Fibroblast of upper back skin (primary cell): ENCODE measurements at regions not wholly inside any gene's neighbourhood (a gene's known extent, or its start where the extent isn't known, plus 50 kb on each side); places are given as distances from the start of the nearest gene placed in this dataset.

Experiments
- DNase-seq: peaks from one replicate; pipeline ENCODE4 v3.0.0-alpha.2; 2013

GRCh38 chr5:2326601-2327000 lies 424.9 kb downstream of the IRX2 start:
- no peak for DNase-seq

DNA sequence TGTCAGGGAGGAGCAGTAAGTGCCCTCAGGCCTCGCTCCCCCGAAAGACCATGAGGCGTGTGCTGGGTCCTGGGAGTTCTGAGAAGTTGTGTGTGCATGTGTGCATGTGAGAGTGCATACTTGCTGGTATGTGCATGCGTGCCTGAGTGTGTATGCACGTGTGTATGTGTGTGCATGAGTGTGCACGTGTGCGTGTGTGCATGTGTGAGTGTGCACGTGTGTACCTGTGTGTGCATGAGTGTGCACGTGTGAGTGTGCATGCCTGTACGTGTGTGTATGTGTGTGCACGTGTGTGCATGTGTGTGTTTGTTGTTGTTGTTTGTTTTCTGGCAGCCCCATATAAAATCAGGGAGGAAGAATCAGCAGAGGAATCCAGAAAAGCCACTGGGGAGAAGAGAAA lies 426.7 kb downstream of the IRX2 start:
- no peak for DNase-seq

DNA sequence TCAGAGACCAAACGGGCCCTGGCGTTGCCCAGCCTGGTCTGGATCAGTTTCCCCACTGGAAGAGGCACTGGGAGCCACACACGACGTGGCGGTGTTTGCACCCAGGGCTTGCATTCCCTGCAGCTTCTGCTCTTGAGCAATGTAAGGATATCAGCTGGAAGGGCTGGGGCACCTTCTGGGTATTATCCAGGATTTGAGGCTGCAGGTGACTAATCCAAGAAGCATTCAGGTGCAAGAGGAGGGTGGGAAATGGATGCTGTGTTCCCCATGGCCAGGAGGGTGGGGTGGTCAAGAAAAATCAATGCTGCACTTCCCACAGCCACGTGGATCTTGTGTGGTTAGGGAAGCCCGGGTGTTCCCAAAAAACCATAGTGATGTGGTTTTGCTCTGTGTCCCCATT lies 430.9 kb downstream of the IRX2 start:
- no peak for DNase-seq

DNA sequence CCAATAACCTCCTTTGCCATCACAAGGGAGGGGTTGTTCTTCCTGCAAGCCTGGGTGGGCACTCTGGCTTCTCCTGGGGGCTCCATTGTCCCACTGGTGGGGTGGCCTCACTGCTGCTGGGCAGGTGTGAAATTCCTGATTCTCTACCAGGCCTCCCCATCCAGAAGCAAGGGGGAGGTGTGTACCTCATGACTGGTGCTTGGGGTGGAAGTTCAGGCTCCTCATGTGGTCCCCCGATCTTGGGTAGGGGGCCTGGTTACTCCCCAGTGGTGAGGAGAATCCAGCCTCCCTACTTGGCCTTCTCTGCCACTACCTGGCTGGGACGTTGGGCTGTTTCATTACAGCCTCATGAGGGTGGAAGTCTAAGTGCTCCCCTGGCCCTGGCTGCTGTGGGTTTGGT lies 433.9 kb downstream of the IRX2 start:
- no peak for DNase-seq

DNA sequence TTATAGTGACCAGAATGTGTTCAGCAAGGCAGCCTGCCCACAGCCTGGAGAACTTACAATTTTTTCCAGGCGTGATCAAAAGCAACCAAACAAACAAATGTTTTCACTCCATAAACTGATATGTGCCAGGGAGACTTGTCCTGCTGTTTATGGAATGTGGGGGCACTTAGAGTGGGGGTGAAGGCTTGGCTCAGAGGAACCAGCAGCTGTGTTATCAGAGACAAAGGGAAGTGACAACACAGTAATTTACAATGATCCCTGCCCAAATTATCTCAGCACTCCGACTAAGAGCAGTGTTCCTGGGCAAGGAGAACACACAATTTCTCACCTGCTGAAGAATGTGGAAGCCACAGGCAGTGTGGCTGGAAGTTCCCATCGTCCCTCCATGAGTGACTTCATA lies 429.1 kb upstream of the IRX4 start:
- no peak for DNase-seq

- no peak for DNase-seq
These were observed 428.2 kb upstream of the IRX4 start for GRCh38 chr5:2310946-2311345.

DNA sequence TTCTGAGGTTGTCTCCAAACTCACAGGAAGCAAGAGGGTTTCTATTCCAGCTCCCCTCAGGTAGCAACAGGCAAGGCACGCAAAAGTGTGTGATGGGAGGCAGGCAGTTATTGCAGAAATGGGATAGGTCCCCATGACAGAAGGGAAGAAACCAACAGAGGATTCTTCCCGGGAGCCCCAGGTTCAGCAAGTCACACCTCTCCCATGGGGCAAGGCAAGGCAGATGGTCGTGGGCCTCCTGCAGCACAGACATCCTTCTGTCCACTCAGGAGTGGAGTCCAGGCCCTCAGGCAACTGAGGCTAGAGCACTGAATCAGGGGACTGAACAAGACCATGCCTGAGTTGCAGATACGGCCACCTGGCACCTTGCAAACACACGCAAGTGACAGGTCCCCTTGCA lies 424.9 kb upstream of the IRX4 start:
- no peak for DNase-seq

GRCh38 chr5:2306711-2307110 lies 424.0 kb upstream of the IRX4 start:
- DNase-seq = no peak

GRCh38 chr5:2303431-2304100 lies 420.8 kb upstream of the IRX4 start:
- DNase-seq = no peak

DNA sequence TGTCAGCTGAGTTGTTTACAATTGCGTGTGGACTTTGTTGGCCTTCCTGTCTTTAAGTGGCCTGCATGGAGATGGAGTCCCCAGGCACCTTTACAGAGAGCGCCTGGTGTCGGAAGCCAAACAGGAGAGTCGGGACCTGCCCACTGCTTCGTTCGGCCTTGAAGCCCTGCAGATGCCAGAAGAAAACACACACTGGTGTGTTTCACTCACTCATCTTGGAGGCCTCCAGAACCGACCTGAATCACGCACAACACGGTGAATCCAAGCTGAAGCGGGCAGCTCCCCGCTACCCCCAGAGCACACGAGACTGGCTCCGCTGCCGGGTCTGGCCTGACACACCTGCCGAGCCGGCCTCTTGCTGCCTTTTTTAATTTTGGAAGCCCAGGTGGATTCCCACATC lies 419.4 kb upstream of the IRX4 start:
- DNase-seq = no peak

DNA sequence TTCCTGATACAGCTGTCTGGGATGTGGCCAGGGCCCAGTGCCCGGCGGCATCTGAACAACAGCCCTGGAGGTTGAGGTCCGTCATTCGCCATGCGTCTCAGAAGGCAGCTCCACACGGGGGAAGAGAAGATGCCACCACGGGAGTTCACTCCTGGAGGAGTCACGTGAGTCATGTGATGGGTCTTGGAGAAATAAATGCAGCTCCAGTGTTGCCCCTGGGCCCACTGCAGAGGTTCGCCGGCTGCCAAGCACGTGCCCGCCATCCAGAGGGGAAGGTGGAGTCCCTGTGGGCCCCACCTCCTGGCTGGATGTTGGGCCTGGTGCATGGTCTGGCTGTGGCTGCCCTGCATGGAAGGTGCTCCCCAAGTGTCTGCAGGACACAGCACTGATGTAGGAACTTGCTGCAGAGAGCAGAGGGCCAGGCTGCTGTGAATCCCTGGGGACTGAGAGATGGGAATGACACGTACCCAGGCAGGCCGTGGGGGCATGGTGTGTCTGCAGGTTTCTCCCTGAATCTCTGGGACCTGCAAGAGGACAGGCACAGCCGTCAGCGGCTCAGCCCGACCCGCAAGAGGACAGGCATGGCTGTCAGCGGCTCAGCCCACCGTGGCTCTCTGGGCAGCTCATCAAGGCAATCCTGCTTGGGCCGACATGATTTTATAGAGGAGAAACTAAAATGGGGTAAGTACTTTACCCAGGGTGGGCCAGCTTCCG lies 418.3 kb upstream of the IRX4 start:
- no peak for DNase-seq

DNA sequence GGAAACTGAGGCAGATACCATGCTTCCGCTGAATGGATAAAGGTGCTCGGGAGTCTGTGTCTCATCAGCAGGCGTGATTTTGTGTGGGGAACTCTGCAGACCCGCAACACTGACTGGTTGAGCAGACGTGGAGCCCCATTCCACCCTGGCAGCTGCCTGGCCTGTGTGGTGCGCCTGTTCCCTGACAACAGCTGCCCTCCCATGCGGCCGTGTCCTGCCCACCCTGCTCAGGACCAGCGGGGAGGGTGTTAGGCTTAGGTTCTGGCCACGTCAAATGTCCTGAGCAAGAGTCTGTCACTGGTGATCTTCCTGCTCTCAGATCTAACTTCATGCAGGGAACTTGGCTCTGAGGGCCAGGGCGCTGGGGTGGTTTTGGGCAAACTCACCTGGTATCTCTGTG lies 417.7 kb upstream of the IRX4 start:
- no peak for DNase-seq

DNA sequence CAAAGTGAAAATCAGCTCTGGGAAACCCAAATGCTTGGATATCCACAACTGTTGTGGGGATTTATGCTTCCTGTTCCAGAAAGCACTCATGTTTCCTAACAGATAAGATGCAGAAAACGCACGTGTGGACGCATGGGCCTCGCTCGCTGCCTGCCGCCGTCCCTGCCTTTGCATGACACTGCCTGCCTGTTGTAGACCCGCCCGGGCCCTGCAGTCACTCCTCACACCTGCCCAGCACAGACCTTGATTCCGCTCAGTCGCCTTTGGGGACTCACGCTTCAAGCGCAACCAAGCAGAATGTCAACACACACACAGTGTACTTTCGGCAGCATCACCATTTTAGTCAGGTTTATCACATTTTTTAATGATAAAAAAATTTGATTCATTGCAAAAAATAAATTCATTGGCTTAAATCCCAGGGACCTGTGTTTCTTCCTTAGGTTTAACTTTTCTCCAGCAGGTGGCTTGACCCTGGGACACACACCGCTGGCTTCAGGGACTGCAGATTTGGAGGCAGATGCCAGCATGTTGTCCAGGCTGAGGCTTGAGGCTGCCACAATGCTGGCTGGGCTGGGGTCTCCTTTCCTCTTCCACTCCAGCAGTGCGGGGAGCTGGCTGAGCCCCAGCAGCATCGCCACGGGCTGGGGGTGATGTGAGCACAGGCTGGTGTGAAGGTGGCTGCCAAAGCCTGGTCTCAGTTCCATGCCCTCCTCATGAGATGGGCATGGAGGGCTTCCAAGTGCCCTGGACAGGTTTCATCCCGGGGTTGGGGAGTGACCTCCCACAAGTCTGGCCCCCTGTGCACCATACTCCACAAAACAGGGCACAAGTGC lies 416.9 kb upstream of the IRX4 start:
- DNase-seq = no peak

DNA sequence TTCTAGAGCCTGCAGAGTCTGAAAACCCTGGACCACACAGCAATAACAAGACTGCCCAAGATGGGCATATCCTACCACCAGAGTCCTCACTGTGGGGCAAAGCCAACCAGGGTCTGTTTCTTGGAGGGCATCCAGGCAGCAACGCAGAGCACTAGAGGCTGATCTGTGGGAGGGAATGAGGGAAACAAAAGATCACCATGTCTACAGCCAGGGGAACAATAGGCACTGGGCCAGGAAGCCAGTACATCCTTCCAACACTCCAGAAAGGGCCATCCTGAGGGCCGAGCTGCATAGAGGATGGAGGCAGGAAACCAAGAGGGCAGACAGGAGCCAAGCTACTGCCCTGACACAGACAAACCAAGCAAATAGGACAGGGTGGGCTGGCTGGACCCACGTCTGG lies 416.1 kb upstream of the IRX4 start:
- DNase-seq = no peak

DNA sequence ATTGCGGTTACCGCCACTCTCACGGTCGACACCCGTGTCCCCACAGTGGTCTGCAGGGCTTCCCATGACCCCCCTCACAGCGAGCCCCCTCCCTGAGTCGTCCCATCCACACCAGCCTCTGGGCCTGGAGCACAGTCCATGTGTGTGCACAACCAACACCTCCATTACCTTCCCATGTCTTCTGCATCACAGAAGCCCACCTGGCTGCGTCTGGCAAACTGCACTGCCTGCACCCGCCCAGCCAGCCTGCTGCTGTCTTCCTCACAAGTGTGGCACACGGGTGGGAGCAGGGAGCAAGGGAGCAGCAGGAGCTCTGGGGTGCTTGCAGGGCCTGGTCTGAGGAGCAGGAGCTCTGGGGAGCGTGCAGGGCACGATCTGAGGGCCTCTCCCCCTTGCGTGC lies 415.3 kb upstream of the IRX4 start:
- DNase-seq = no peak

GRCh38 chr5:2295476-2295875 lies 412.8 kb upstream of the IRX4 start:
- no peak for DNase-seq

GRCh38 chr5:2293906-2294305 lies 411.2 kb upstream of the IRX4 start:
- no peak for DNase-seq

DNA sequence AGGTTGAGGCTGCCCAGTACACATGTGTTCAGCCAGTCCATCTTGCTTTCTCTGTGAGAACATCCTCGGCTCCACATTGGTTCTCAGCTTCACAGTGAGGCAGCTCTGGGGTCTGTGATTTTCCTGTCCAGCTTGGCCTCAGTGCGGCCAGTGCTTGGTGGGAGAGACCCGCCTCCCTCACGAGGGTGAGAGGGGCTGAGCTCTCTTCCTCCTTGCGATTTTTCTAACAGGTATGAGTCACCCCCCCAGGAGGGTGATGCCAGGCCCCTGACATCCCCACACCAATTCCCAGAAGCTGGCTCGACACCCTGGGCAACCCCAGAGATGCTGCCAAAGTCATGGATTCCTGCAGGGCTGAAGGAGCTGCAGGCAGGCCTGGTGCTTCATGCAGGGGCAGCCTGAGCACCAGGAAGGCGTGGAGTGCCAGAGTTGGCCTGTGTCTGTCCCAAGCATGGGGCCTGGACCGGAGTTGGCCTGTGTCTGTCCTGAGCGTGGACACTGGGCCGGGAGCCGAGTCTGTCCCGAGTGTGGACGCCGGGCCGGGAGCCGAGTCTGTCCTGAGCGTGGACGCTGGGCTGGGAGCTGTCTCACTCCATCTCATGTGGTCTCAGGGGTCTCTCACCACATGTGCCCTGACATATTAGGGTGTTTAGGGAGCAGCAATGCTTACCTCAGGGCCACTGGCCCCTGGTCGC lies 408.6 kb upstream of the IRX4 start:
- no peak for DNase-seq

GRCh38 chr5:2289380-2289779 lies 406.7 kb upstream of the IRX4 start:
- no peak for DNase-seq

DNA sequence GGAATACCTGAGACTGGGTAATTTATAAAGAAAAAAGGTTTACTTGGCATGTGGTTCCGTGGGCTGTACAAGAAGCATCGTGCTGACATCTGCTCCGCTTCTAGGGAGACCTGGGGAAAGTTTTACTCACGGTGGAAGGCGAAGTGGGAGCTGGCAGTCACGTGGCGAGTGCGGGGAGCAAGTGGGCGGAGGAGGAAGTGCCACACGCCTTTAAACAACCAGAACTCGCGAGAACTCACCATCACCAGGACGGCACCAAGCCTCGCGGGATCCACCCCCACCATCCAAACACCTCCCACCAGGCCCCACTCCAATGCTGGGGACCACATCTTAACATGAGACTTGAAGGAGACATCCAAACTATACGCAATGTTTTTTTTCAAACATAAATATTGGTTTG lies 406.2 kb upstream of the IRX4 start:
- no peak for DNase-seq

DNA sequence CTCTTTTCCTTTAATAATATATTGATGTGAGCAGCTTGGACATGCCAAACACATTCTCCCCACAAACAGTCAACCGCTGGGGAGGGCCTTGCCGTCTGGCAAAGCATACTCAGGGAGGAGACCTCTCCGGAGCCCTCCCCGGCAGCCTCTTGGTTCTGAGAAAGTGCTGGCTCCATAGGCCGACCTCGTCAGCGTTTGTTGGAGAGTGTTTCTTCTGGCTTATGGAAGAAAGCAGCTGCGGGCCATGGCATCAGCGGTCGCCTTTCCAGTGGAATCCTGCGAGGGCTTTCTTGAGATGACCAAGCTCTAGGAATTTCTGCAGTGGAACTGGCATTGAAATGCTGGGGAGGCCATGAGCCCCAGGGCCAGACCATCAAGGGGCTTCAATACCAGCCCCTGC lies 405.7 kb upstream of the IRX4 start:
- DNase-seq = no peak

DNA sequence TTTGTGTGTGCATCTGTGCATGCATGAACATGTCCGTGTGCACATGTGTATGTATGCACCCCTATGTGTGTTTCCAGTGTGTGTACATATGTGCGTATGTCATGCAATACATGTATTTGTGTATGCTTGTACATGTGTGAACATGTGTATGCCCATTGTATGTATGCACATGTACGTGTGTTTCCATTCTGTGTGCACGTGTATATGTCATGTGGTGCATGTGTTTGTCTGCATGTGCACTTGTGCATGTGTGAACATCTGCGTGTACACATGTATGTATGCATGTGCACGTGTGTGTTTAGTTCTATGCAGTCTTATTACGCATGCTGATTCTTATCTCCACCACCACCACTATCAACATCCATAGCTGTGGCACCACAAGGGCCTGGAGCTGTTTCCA lies 403.5 kb upstream of the IRX4 start:
- no peak for DNase-seq

GRCh38 chr5:2284678-2285077 lies 402.0 kb upstream of the IRX4 start:
- no peak for DNase-seq
